Pons (tissue), 1 donor: ENCODE measurements at regions not wholly inside any gene's neighbourhood (a gene's known extent, or its start where the extent isn't known, plus 50 kb on each side); places are given as distances from the start of the nearest gene placed in this dataset.
"Not testable (repeated sequence)": the region's sequence is repeated elsewhere in the genome, so short reads cannot be mapped to it uniquely, and the experiment has no call there.

ENCODE experiments used
- DNase-seq: peaks from one replicate; pipeline ENCODE4 v3.0.0-alpha.2; 2016; ENCODE audit warnings: low spot score

- DNase-seq, result no peak
Observed at GRCh38 chr20:5393218-5393870, 76.6 kb upstream of the PROKR2 start.

DNA sequence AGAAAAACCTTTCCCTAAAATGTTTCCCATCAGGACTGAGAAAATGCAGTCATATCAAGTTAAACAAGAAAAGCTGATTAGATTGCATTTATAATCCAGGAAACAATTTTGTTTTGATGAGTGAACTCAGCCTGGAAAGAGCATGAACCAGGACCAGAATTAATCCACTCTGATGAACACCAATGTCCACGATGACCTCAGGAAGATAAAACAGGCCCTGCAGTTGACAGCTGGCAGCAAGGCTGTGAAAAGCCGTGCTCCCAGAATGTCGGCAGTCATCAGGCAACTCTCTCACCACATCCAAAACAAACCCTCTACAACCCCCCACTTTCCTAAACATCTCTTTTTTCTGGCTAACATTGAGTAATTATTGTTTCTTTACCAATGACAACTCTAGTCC lies 74.0 kb upstream of the PROKR2 start:
- no peak for DNase-seq

DNA sequence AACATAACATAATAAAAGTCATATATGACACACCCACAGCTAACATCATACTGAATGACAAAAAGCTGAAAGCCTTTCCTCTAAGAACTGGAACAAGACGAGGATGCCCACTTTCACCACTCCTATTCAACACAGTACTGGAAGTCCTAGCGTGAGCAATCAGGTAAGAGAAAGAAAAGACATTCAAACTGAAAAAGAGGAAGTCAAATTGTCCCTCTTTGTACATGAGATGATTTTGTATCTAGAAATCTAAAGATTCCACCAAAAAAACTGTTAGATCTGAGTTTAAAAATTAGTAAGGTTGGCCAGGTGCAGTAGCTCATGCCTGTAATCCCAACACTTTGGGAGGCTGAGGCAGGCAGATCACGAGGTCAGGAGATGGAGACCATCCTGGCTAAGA lies 70.1 kb upstream of the PROKR2 start:
- DNase-seq, result not testable (repeated sequence)

- not testable (repeated sequence) for DNase-seq
Observed at GRCh38 chr20:5381527-5381926, 64.8 kb upstream of the PROKR2 start.

DNA sequence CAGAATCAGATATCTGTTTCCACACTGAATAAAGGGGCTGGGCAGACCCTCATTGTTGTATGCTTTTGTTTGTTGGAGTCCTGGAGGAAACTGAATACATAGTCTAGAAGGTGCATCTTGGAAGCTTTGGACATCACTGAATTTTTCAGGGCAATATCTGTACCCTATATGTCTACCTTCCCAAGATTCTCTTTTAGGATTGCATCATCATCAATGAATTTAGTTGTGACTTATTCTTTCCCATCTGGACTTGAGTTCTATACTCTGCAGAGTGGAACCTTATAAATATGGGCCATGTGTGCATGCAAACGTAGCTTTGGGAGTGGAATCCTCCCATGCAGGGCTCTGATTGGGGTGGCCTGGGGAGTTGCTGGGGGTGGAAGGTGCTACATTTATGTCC lies 60.7 kb upstream of the PROKR2 start:
- DNase-seq, result no peak

DNA sequence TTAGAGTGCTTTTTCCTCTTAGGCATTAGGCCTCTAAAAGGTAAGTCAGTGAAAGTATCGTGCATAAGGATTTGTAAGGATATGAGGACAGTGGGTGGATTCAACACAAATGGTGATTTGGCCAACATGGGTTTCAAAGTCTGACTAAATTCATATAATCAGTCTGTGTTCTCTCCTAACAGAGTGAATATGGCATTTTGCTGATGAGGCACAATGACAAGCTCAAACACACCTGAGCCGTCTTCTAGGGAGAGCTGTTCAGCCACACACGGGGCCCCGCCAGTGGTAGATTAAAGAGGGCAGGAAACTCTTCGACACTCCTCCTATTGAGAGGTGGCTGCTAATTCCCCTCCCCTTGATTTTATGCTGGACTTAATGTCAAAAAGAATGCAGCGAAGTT lies 59.5 kb upstream of the PROKR2 start:
- no peak for DNase-seq

DNA sequence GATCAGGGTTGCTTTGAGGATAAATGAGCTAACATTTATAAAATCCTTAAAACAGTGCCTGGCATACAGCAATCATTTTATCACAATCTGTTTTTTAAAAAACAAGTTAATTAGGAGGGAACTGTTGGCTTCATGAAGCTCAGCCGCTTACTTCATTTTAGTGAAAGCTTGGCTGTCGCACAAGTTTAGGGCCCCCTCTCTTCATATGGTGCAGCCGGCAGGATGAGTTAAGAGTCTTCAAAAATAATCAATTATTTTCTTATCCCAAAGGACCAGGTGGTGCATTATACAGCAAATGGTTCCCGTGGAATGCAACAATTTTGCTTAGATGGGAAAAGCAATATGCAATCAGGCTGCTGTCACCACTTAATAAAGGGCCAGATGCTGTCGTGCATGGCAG lies 57.4 kb upstream of the PROKR2 start:
- DNase-seq, result no peak

DNA sequence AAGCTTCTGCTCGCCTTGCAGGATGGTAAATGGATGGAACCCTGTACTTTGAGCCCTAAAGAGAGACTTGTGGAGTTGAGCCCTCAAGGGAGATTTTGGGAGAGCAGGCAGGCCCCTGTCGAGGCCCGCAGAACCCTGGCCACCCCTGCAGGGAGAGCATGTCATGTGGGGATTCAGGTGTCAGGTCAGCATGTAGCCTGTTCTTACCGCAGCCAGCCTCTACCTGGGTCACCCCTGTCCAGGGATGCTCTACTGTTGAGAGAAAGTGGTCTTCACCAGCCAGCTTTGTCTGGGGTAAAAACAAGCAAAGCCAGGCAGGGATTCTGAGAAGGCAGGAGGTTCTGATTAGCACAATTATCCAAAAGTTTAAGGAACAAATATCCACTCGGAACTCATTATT lies 55.6 kb upstream of the PROKR2 start:
- DNase-seq, result no peak

GRCh38 chr20:5369629-5370028 lies 52.9 kb upstream of the PROKR2 start:
- no peak for DNase-seq
